ENCODE measurements at regions not wholly inside any gene's neighbourhood (a gene's known extent, or its start where the extent isn't known, plus 50 kb on each side); places are given as distances from the start of the nearest gene placed in this dataset.

GRCh38 chr2:184037273-184037672 is 561.1 kb upstream of the ZNF804A start:
- POLR2A ChIA-PET: no interaction called here
- Histone ChIP-seq H4K20me1 (ENCODE audit: insufficient read depth) (no peaks in the 10 kb centered on the region), H3K4me3 (ENCODE audit: low read depth in 2 of 2, low read length in 1 of 2) (no peak overlapping the region), H3K9ac (no peak overlapping the region), H3F3A (replicated peaks; ENCODE audit: insufficient read depth) (no peaks in the 10 kb centered on the region), H3K4me1 (ENCODE audit: control insufficient read depth in 1 of 2, insufficient read depth in 2 of 2, low read depth in 1 of 2, low read length in 1 of 2) (no peaks in the 10 kb centered on the region; a peak in 2 of 4 replicates), H3K9me3 (no peaks in the 10 kb centered on the region), H3K27ac (ENCODE audit: low read depth in 2 of 2, low read length in 1 of 2) (no peak overlapping the region), H2AFZ (ENCODE audit: low read depth) (no peak overlapping the region), H3K9me2 (no peaks in the 10 kb centered on the region), H3K79me2 (ENCODE audit: insufficient read depth) (no peaks in the 10 kb centered on the region), H3K36me3 (replicated peaks in 1 of 2; ENCODE audit: control insufficient read depth in 1 of 2, insufficient read depth in 2 of 2, low read length in 1 of 2) (no peaks in the 10 kb centered on the region), H3K4me2 (no peak overlapping the region), H3K27me3 (ENCODE audit: insufficient read depth) (no peaks in the 10 kb centered on the region)
- TF ChIP-seq SIN3A (IDR thresholded peaks at IDR 0.05; ENCODE audit: borderline replicate concordance, low read depth, low read length): no peak
- no peak for TF ChIP-seq RAD21 (IDR thresholded peaks at IDR 0.05; ENCODE audit: low read length)
- no peak for TF ChIP-seq TAF1 (IDR thresholded peaks at IDR 0.05; ENCODE audit: borderline replicate concordance, low read depth, low read length)
- TF ChIP-seq ZBTB33 (IDR thresholded peaks at IDR 0.05; ENCODE audit: borderline replicate concordance, low read depth): no peak
- no peak for TF ChIP-seq RXRA (IDR thresholded peaks at IDR 0.05; ENCODE audit: borderline replicate concordance, low read depth)
- no peak for TF ChIP-seq POLR2AphosphoS5 (IDR thresholded peaks at IDR 0.05; ENCODE audit: low read depth, low read length)
- no peak for TF ChIP-seq NRF1 (IDR thresholded peaks at IDR 0.05; ENCODE audit: low read depth, low read length)
- TF ChIP-seq USF2 (IDR thresholded peaks at IDR 0.05; ENCODE audit: borderline replicate concordance, low read depth, low read length): no peak
- TF ChIP-seq FOXM1 (IDR thresholded peaks at IDR 0.05; ENCODE audit: low read depth): no peak
- no peak for TF ChIP-seq PBX3 (IDR thresholded peaks at IDR 0.05)
- no peak for TF ChIP-seq EP300 (IDR thresholded peaks at IDR 0.05; ENCODE audit: borderline replicate concordance in 1 of 2, low read depth in 1 of 2, low read length in 1 of 2)
- TF ChIP-seq GATA2 (CRISPR knock-in tag; IDR thresholded peaks at IDR 0.05): no peak
- no peak for TF ChIP-seq RFX5 (IDR thresholded peaks at IDR 0.05; ENCODE audit: low read length)
- TF ChIP-seq EZH2phosphoT487 (IDR thresholded peaks at IDR 0.05; ENCODE audit: borderline replicate concordance, low read depth): no peak
- TF ChIP-seq ELF1 (IDR thresholded peaks at IDR 0.05): no peak
- TF ChIP-seq MXI1 (IDR thresholded peaks at IDR 0.05; ENCODE audit: low read depth, low read length): no peak
- WGBS (ENCODE audit: low lambda C conversion rate): 61% methylated on average over 3 of the region's 3 CpGs
- DNase-seq: no peak
- CTCF ChIA-PET: no interaction called here

Data from SK-N-SH (cell line).